Endothelial cell of umbilical vein (primary cell): ENCODE measurements at regions not wholly inside any gene's neighbourhood (a gene's known extent, or its start where the extent isn't known, plus 50 kb on each side); places are given as distances from the start of the nearest gene placed in this dataset.

Experiments
- BruUV-seq: library from RNA; stranded (reverse); fragments of 400-500 nt; replicated peaks from 2 replicates; lab custom pipeline; 2021; lab: Mats Ljungman, UMichigan
- CTCF ChIA-PET: fragments of 300-600, 350-600 bp; sonication (Branson Sonifier 250); formaldehyde crosslinking; loops from one replicate; lab custom pipeline; 2021; ENCODE audit warnings: antibody characterized with exemption, inconsistent platforms; lab: Charles Lee
- POLR2A ChIA-PET: fragments of 300-600, 350-600 bp; sonication (Branson Sonifier 250); formaldehyde crosslinking; loops from one replicate; lab custom pipeline; 2021; ENCODE audit warnings: antibody characterized with exemption, inconsistent platforms; lab: Charles Lee
- DNase-seq: peaks from one replicate; pipeline ENCODE4 v3.0.0-alpha.2; 2011; ENCODE audit warnings: low read depth, low spot score
- FAIRE-seq: peaks from 2 replicates; lab custom pipeline; 2011; peaks lifted over from hg19 to GRCh38; lab: Jason Lieb, UNC
- H2AFZ ChIP-seq: 2 replicates; pipeline ENCODE4 v1.6.0; 2012; ENCODE audit warnings: low read depth, low read length, control low read depth, inconsistent platforms
- H3K27ac ChIP-seq: 2 replicates; pipeline ENCODE4 v1.5.1; 2011; ENCODE audit warnings: low read depth, mild to moderate bottlenecking, control low read depth, low read length, moderate library complexity; ENCODE audit not compliant: insufficient read depth
- H3K27me3 ChIP-seq, 2 experiments: 2 replicates each; pipeline versions ENCODE4 v1.6.0 to v1.6.1; 2011; ENCODE audit warnings: low read length in 2 of 2, mixed read lengths in 1 of 2; ENCODE audit not compliant: control insufficient read depth in 2 of 2, insufficient read depth in 2 of 2
- H3K36me3 ChIP-seq, 2 experiments: 2 replicates in 1 of 2; 3 replicates in 1 of 2; pipeline ENCODE4 v1.5.1; 2011; ENCODE audit warnings: low read length in 2 of 2, mild to moderate bottlenecking in 1 of 2, moderate library complexity in 1 of 2; ENCODE audit not compliant: control insufficient read depth in 2 of 2, insufficient read depth in 2 of 2; ENCODE audit errors: extremely low read depth in 1 of 2
- H3K4me1 ChIP-seq: 3 replicates; pipeline ENCODE4 v1.5.1; 2011; ENCODE audit warnings: mild to moderate bottlenecking, low read length; ENCODE audit not compliant: control insufficient read depth, insufficient read depth; ENCODE audit errors: extremely low read depth
- H3K4me2 ChIP-seq: 2 replicates; pipeline ENCODE4 v1.6.1; 2011; ENCODE audit warnings: low read length, control low read depth, mixed read lengths; ENCODE audit not compliant: insufficient read depth
- H3K4me3 ChIP-seq, 3 experiments: fragments of 200-600 bp in 1 of 3; sonication (generic), shearing (Covaris generic) in 1 of 3; replicated peaks in 1 of 3; 2 replicates each; pipeline ENCODE4 v1.5.1; 2011 to 2016; ENCODE audit warnings: control low read depth in 3 of 3, low read length in 3 of 3, mild to moderate bottlenecking in 2 of 3, inconsistent platforms in 1 of 3, low read depth in 1 of 3, moderate library complexity in 1 of 3; ENCODE audit not compliant: insufficient read depth in 1 of 3
- H3K79me2 ChIP-seq: 2 replicates; pipeline ENCODE4 v1.6.0; 2012; ENCODE audit warnings: low read length, inconsistent platforms; ENCODE audit not compliant: control insufficient read depth, insufficient read depth
- H3K9ac ChIP-seq: replicated peaks from 2 replicates; pipeline ENCODE3; 2011; ENCODE audit warnings: low read length, control low read depth; ENCODE audit not compliant: insufficient read depth; ENCODE audit errors: extremely low read depth
- H3K9me1 ChIP-seq: replicated peaks from 3 replicates; pipeline ENCODE4 v1.6.0; 2011; ENCODE audit warnings: mild to moderate bottlenecking, low read length; ENCODE audit not compliant: control insufficient read depth, insufficient read depth; ENCODE audit errors: extremely low read depth
- H3K9me3 ChIP-seq: replicated peaks from 2 replicates; pipeline ENCODE4 v1.5.1; 2012; ENCODE audit warnings: low read length, inconsistent platforms; ENCODE audit not compliant: control insufficient read depth, insufficient read depth
- H4K20me1 ChIP-seq: replicated peaks from 2 replicates; pipeline ENCODE3; 2011; ENCODE audit warnings: mild to moderate bottlenecking, low read length; ENCODE audit not compliant: control insufficient read depth, insufficient read depth; ENCODE audit errors: extremely low read depth
- EZH2 ChIP-seq: IDR thresholded peaks from 2 replicates; pipeline ENCODE4 v1.6.1; 2012; ENCODE audit warnings: borderline replicate concordance, low read depth, mild to moderate bottlenecking, moderate library complexity, low read length, inconsistent platforms; ENCODE audit not compliant: severe bottlenecking
- FOS ChIP-seq: IDR thresholded peaks from 2 replicates; pipeline ENCODE4 v1.6.1; 2011; ENCODE audit warnings: mild to moderate bottlenecking, low read length, moderate library complexity, borderline replicate concordance; ENCODE audit not compliant: insufficient read depth
- GATA2 ChIP-seq: IDR thresholded peaks from 2 replicates; pipeline ENCODE4 v1.7.0; 2011; ENCODE audit warnings: low read depth, mild to moderate bottlenecking, moderate library complexity, mixed read lengths, low read length; ENCODE audit not compliant: insufficient read length, insufficient read depth
- JUN ChIP-seq: IDR thresholded peaks from 2 replicates; pipeline ENCODE4 v1.6.1; 2011; ENCODE audit warnings: borderline replicate concordance, low read depth; ENCODE audit not compliant: insufficient read length, insufficient read depth
- MYC ChIP-seq: IDR thresholded peaks from one replicate; pipeline ENCODE4 v1.6.1; 2011; ENCODE audit warnings: mild to moderate bottlenecking, low read depth, low read length
- POLR2A ChIP-seq: IDR thresholded peaks from 2 replicates; pipeline ENCODE4 v1.6.1; 2012; ENCODE audit warnings: low read depth, mild to moderate bottlenecking, control low read depth, low read length
- POLR2AphosphoS5 ChIP-seq: IDR thresholded peaks from 2 replicates; pipeline ENCODE4 v1.6.1; 2012; ENCODE audit warnings: low read depth, mild to moderate bottlenecking, control low read depth, low read length, moderate library complexity; ENCODE audit not compliant: insufficient read depth
- dilution Hi-C: fragments of 300-500 bp; cut with MboI; formaldehyde crosslinking; loops from one replicate; pipeline ENCODE4 v1.15.0; 2019; ENCODE audit warnings: low sequenced_read_pairs; ENCODE audit not compliant: extremely low pct_ligation_motif_present
- intact Hi-C: fragments of 100-400 bp; cut with micrococcal nuclease; formaldehyde crosslinking; loops from one replicate; pipeline ENCODE4 v1.10.0; 2022
- TF ChIP-seq, protein P1 (sequence below), 2 donors: IDR thresholded peaks; 1 replicate in 1 of 2; 2 replicates in 1 of 2; pipeline ENCODE4 v1.5.1; 2011; ENCODE audit warnings: low read length in 2 of 2, mild to moderate bottlenecking in 2 of 2, moderate library complexity in 2 of 2, control low read depth in 1 of 2, inconsistent platforms in 1 of 2, low read depth in 1 of 2; ENCODE audit not compliant: insufficient read depth in 1 of 2; ENCODE audit errors: extremely low read depth in 1 of 2
- TF ChIP-seq, protein P2 (sequence below): IDR thresholded peaks from 2 replicates; pipeline ENCODE4 v1.6.1; 2011; ENCODE audit not compliant: insufficient read depth, insufficient read length

DNA sequence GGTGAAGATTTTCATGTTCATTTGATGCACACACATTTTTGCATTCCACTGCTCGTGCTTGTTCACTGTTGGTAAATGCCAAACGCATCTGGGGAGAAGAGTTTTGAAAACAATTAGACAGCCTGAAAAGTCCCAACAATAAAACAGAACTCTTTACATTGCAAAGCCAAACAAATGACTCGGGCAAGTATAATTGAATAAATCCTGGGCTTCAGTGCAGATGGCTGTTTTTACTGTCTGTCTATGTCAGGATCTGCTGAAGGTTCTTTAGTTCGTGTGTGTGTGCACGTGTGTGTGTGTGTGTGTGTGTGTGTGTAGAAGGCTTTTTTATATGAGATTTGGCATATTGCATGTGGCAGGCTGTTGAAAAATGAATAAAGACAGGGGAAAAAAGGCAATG, 277.5 kb upstream of the CDIN1 start:
- H3K27ac ChIP-seq: no peak overlapping the region
- no peak overlapping the region for H3K4me3 ChIP-seq
- TF ChIP-seq, protein P1, sequence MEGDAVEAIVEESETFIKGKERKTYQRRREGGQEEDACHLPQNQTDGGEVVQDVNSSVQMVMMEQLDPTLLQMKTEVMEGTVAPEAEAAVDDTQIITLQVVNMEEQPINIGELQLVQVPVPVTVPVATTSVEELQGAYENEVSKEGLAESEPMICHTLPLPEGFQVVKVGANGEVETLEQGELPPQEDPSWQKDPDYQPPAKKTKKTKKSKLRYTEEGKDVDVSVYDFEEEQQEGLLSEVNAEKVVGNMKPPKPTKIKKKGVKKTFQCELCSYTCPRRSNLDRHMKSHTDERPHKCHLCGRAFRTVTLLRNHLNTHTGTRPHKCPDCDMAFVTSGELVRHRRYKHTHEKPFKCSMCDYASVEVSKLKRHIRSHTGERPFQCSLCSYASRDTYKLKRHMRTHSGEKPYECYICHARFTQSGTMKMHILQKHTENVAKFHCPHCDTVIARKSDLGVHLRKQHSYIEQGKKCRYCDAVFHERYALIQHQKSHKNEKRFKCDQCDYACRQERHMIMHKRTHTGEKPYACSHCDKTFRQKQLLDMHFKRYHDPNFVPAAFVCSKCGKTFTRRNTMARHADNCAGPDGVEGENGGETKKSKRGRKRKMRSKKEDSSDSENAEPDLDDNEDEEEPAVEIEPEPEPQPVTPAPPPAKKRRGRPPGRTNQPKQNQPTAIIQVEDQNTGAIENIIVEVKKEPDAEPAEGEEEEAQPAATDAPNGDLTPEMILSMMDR (IDR thresholded peaks at IDR 0.05; ENCODE audit: extremely low read depth in 1 of 2, insufficient read depth in 1 of 2, low read depth in 1 of 2, low read length in 2 of 2): no peak
- TF ChIP-seq FOS: no peak
- TF ChIP-seq, protein P2, sequence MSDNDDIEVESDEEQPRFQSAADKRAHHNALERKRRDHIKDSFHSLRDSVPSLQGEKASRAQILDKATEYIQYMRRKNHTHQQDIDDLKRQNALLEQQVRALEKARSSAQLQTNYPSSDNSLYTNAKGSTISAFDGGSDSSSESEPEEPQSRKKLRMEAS: no peak
- TF ChIP-seq EZH2: no peak
- no peak for TF ChIP-seq POLR2AphosphoS5
- no peak for TF ChIP-seq POLR2A
- no peak for TF ChIP-seq JUN
- no peak for TF ChIP-seq MYC
- no peak for TF ChIP-seq GATA2
- no peak for DNase-seq
- POLR2A ChIA-PET: no interaction called here
- H3K4me1 ChIP-seq: no peaks in the 10 kb centered on the region
- no peak overlapping the region for H2AFZ ChIP-seq
- dilution Hi-C loops (no loop called here), intact Hi-C loops (no loop called here)
- no peaks in the 10 kb centered on the region for H3K9me1 ChIP-seq
- H3K27me3 ChIP-seq: peaks cover 2 to 9% of the 10 kb centered on the region in 2 experiments
- H3K9ac ChIP-seq: no peak overlapping the region
- CTCF ChIA-PET: no interaction called here
- BruUV-seq: no TSS peak
- H3K36me3 ChIP-seq: no peaks in the 10 kb centered on the region
- no peaks in the 10 kb centered on the region for H3K9me3 ChIP-seq
- FAIRE-seq: no peak
- H3K4me2 ChIP-seq: no peak overlapping the region
- H3K79me2 ChIP-seq: no peaks in the 10 kb centered on the region
- no peaks in the 10 kb centered on the region for H4K20me1 ChIP-seq
